ENCODE measurements at regions not wholly inside any gene's neighbourhood (a gene's known extent, or its start where the extent isn't known, plus 50 kb on each side); places are given as distances from the start of the nearest gene placed in this dataset.

DNA sequence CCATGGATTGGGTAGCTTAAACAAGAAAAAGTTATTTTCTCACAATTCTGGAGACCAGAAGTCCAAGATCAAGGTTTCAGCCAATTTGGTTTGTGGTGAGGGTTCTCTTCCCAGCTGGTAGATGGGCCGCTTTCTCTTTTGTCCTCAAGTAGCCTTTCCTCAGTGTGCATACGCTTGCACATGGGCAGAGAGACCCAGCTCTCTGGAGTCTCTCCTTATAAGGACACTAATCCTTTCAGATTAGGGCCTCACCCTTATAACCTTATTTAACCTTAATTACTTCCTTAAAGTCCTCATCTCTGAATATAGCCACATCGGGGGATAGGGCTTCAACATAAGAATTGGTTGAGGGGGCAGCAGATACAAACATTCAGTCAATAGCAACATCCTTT, 68.4 kb upstream of the NLK start:
- DNase-seq, result no peak

DNA sequence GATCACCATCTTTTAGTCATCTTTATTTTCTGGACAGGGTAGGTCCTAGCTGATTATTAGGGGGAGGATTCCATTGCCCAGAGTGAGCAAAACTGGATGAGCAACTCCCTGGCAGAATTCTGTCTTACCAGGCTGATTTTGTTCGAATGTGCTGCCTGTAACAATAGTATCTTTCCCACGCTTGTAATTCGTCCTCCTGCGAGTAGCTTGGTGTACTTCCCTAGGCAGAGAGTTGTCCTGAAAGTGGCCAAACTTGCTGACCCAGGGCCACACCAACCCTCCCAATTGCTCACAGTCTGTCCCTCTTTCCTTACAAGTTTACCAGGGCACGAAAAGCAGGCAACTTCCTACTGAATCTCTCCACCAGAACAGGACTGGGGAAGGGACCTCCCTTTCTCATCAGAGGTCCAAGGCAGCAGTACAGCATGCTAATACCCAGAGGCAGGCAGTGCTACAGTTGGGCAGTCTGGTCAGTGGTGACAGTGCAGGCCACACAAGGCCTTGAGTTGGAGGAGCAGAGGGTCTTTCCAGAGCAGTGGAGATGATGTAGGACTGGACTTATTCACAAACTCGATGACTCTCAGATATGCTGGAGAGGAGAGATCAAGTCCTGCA, 67.8 kb upstream of the NLK start:
- no peak for DNase-seq

DNA sequence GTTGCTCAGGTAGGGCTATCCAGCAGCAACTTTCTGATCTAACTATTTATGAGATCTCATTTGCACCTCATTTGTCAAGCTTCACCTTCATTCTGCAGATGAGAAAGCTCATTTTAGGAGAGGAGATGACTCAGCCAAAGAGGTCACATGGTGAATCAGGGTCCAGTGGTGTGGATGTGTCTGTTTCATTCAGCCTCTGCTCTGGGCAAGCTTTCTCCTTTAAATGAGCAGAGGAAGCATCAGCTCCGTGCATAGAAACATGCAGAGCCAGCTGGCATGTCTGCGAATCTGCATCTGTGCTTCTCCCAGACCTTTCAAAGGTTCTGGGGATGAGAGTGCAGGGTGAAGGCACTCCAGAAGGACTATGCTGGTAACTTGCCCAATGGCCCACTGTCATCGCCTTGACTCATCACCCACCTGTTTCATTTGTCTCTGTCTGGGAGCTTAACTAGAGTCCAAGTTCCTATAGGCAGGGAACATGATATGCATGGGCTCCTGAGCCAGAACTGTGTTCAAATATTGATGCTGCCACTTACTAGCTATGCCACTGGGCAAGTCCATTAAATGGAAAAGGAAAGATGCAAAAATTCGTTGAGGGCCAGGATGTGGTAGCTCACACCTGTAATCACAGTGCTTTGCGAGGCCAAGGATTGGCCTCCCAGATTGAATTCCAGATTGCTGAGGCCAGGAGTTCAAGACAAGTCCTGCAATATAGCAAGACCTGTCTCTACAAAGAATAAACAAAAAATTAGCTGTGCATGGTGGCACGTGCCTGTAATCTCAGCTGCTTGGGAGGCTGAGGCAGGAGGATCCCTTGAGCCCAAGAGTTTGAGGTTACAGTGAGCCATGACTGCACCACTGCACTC, 67.1 kb upstream of the NLK start:
- DNase-seq, result no peak

DNA sequence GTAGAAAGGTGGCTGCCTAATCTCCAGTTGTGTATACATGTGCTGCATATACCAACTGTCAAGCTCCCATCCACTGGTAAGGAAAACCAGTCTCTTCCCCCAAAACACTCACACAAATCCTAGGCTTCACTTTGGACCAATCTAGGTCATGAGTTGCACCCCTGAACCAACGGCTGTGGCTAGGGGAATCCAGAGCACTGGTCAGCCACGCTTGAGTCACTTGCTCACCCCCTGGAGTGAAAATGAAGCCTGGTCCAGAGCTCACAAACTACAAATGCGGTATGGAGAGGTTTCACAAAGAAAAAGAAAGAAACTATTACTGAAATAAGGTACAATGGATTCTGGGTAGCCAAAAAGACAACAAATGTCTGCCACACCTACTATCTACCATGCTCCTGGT, 66.1 kb upstream of the NLK start:
- no peak for DNase-seq

DNA sequence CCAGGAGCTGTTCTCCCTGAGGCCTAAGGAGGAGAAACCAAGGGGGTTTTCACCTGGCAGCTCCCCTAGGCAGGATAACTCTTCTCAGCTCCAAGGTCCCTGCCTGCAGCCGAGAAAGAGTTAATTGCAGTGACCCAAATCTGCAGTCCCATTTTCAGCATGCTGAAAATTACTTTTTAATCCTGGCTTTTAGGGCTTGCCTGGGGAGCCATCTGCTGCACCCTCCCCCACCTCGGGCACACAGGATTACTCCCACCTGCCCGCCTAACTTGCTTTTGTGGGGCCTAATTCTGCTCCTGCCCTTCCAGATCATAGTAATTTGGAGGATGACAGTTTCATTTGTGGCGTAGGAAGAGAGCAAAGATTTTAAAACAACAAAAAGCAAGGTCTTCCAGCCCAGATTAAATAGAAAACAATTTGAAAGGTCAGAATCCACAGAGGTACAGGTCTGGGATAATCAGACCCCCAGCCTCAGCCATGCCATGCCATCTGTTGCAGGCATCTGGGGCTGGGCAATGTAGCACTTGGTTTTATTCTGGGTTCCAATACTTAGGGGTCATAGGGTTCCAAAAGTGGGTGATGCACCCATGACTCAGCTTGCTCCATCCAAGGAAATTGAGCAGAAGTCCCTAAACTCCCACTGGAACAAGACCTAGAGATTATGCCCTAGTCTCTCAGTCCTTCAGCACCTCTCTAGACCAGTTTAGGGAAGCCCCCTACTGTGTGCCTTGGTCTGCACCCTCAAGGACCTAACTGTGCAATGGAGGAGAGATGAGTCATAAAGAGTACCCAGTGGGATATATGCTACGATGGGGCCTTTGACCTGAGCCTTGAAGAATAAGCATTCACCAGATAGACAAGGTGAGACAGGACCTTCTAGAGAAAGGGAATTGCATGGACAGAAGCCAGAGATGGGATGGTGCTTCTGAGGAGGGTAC, 64.5 kb upstream of the NLK start:
- no peak for DNase-seq

DNA sequence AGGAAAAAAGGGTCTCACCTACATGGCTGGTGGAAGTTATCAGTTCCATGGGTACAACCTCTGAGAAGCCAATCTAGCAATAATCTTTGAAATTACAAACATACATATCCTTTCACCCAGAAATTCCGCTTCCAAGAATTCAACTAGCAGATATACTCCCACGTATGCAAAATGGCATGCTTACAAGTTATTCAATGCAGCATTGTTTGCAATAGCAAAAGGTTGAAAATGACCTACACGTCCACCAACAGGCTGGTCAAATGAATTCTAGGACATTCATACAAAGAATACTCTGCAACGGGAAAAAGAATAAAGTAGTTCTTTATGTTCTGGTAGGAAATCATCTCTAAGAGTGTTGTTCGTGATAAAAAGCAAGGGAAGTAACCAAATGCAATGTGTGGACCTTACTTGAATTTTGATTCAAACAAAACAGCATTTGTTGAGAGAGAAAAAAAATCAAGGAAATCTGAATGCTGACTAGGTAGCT, 63.7 kb upstream of the NLK start:
- no peak for DNase-seq

DNA sequence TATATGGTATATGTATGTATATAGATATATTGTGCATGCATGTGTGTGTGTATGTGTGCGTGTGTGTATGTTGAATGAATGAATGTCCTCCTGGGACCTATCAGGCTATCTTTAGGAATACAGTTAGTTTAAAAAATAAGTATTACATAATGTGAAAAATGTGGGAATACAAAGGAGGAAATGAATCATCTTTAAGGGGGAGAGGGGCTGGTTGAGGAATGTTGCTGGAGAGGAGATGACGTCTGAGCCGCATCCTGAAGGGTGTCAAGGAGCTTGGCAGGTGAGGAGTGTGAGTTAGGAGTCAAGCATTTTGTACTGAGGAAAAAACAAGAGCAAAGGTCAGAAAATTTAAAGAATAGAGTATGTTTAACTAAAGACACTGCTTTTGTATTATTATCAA, 62.4 kb upstream of the NLK start:
- DNase-seq, result no peak

DNA sequence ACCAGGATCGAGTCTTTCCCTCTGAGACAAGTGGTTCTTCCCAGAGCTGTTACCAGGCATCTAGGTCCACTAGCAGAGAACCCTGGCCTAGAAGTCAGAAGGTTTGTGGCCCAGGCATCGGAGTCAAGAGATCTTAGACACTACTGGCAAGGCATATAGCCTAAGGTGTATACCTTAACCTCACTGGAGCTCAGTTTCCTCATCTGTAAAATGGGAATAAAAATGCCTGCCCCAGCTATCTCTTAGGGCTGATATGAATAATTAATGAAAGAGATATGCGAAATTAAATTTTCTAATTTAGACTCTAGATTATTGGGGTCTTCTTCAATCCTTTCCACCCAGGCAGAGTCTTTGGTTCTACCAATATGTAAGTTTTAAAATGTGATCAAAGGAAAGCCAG, 60.5 kb upstream of the NLK start:
- no peak for DNase-seq

DNA sequence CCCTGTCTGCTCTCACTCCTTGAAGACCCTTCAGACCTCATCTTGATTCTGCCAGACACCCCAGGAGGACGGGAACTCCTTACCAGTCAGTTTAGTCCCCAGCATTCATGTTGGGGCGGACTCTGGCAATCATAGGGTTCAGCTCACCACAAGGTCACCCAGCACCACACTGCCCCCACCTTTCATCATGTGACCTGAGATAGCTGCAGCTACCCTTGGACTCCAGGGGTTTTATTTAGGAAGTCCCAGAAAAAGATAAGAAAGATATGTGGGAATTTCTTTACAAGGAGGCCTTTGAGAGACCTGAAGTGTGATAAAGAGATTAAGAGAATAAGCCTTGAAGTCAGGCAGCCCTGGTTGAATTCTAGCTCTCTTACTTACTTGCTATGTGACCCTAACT, 59.8 kb upstream of the NLK start:
- DNase-seq, result no peak

DNA sequence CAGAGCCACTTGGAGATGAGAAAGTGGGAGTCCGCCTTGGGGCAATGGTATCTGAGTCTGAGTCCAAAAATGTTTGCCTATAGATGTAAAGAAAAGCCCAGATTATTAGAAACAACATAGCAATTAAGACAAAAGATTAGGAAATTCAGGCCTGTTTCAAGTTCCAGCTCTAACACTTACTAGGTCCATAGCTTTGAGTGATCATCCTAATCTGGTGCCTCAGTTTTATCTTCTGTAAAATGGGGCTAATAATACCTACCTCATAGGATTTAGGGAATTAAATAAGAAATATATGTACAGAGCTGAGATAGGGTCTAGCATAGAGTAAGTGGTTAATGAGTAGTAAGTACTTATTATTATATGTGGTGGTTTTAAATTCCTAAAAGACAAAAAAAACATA, 58.6 kb upstream of the NLK start:
- no peak for DNase-seq

DNA sequence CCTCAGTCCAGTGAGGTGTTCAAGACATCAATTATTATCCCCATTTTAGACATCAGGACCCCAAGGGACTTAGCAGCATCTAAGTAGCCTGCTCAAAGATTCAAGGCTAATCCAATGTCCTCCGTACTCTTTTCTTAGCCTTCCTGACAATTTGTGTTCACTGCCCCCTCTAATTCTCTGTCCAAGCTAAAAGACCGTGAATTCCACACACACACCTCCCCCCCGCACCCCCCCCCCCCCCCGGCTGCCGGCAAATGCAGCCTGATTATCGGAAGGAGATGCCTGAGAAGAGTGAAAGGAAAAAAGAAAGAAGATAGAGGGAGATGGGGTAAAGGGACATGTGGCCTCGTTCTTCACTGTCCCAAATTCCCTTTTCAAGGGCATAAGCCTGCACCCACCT, 58.1 kb upstream of the NLK start:
- DNase-seq, result no peak

DNA sequence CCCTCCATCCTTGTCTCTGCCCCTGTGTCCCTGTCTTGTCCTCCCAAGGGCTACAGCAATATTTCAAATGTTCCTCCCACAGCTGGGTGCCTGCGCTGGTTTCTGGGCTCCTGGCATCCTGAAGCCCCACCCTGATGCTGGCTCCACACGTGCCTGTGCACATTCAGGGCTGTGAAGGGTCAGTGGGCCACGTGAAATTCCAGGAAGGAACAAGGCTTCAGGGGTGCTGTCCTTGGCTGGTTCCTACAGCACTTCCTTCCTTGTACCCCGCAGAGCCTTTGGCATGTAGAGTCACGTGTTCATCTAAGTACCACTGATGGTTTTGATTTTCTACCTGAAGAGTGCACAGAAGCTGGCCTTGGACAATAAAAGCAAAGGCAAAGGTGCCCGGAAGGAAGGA, 57.7 kb upstream of the NLK start:
- DNase-seq, result no peak

DNA sequence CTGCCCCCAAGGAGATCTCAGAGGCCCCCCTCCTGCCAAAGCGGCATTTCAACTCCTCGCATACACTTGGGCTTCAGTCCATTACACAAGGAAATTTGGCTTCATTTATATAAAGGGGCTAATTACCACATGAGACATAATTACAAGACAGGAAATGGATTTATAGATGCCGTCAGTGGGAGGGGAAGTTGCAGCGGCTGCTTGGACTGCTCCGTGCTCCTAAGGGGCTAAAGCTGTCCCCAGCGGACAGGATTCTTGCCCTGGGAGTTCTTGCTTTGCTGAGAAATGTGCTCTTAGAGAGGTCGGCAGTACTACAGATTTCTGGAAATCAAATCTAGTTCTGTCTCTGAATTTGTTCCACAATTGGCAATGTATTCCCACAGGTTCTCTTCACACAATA, 57.2 kb upstream of the NLK start:
- no peak for DNase-seq

DNA sequence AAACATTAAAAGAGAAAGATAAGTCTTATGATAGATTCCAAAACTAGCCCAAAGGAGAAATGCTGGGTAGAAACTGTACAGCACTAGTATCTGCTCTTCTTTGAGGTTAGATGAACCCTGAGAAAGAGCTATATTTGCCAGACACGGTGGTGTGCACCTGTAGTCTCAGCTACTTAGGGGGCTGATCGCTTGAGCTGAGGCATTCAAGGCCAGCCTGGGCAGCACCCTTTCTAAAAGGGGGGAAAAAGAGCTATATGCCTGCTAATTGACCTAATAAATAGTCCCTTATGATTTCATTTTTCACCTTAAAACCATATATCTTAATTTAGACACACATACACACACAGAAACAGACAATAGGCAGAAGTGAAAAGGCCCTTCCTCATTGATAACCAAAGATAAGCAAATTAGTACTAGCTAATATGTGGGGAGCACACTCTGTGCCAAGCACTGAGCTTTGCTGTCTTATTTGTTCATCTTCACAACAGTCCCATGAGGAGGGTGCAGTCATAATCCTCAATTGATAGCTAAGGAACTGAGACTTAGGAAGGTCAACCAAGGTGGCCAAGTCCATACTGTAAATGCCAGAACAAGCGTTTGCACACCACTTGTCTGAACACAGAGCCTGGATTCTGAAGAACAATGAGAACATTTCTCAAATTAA, 56.6 kb upstream of the NLK start:
- DNase-seq, result no peak

DNA sequence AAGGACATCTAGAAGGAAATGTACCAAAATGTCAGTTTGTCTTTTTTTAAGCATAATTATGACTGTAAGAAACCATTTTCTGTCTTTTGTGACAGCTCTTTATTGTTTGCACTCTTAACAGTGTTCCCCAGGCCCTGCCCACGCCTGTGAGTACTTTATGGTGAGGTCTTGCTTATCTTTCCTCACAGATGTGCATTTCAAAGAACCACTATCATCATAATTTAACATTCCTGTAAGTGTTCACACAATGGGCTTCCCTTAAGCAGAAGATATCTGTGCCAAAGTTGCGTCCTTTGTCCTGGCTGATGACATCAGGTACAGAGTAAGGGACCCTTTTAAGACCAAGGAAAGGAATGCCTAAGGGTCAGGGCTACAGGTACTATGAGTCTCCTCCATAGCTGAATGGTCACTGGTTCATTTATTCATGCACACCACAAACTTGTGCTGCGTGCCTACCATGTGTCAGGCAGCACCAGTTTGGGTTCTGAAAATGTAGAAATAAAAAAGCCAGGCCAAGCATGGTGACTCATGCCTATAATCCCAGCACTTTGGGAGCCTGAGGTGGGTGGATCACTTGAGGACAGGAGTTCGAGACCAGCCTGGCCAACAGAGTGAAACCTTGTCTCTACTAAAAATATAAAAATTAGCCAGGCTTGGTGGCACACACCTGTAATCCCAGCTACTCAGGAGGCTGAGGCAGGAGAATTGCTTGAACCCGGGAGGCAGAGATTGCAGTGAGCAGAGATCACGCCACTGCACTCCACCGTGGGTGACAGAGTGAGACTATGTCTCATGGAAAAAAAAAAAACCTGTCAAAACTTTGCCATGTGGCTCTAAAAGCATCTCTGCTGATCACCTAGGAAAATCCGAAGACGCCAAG, 55.4 kb upstream of the NLK start:
- no peak for DNase-seq

DNA sequence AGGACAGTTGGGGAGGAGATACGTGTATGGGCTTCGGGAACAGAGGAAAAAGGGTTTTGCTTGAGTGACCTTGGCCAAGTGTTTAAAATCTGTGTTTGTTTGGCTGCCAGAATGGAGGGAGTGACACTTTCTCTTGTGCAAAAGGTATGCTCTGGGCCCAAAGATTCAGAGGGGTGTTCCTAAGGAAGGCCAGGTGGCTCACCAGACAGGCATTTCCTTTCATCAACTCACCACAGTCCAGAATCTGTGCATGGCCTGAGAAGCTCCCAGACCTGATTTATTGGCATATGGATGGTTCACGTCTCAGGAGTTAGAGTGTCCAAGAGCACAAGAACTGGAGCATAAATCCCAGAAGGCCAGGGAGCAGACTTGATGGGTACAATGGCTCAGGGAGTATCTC, 53.4 kb upstream of the NLK start:
- DNase-seq, result no peak

DNA sequence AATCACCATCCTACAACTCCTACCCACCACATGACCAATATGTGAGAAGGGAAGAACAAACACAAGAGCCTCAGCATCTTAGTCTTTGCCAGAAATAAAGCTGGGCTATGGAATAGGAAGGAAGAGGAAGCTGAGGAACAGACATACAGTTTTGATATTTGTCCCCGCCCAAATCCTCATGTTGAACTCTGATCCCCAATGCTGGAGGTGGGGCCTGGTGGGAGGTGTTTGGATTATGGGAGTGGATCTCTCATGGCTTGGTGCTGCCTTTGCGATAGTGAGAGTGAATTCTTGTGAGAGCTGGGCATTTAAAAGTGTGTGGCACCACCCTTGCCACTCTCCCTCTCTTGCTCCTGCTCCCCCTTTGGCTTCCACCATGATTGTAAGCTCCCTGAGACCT, 52.4 kb upstream of the NLK start:
- DNase-seq, result no peak

DNA sequence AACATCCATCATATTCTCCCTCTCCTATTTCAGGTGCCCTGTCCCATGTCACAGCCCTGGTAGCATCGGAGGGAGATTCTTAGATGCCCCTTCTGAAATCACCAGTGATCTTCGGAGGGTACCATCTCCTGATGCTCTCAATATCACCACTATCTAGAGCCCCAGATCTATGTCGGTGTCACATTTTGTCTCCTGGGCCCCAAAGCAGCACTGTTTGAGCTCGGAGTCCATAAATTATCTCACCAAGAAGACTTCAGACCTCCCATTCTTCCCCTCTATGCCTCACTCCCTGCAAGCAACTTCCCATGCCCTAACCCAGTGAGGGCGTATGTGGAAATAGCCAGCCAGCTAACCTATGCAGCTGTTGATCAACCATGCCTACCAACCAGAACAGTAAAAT, 51.5 kb upstream of the NLK start:
- DNase-seq, result no peak

DNA sequence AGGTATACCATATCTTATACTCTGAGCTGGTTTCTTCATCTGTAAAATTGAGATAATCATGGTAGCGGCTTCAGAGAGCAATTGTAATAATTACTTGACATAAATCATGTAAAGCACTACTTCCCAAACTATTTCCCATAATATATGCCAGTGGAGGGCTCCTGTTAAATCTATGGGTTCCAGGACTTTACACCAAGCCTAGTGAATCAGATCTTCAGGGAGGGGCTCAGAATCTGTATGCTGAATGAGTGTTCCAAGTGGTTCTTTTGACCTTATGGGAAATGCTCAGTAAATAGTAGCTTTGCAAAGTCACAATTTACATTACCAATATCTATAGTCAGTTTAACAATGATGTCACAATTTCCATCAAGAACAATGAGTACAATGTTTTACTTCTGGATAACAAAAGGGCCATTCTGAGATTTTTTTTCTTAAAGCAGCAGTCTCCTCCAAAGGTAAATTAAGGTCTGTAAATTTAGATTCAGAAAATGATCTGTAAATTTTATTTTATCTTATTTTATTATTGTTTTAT, 50.9 kb upstream of the NLK start:
- no peak for DNase-seq

Data from suppressor macrophage treated with lipopolysaccharide for 4 hours (primary cell).